ENCODE measurements at regions not wholly inside any gene's neighbourhood (a gene's known extent, or its start where the extent isn't known, plus 50 kb on each side); places are given as distances from the start of the nearest gene placed in this dataset.

DNA sequence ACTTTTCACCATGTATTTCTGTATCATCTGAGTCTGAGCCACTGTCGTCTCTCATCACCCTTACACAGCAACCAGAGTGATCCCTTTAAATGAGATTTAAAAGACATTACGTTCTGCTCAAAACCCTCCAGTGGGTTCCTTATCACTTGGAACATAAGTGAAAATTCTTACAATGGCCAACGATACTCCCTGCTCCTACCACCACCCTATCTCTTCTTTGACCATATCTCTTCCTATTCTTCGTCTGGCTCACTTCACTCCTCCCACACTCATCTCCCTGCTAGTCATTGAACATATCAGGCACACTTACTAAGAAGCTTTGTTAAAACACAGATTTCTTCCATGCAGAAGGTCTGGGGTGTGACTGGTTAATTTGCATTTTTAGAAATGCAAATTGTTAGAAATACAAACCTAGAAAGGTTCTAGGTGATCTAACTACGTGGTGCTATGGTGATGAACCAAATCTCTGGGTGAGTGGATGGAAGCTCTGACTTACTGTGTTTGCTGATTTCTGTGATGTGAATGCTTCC lies 166.6 kb upstream of the CD180 start:
- H3K27ac Mint-ChIP-seq: no peak overlapping the region
- H3K9me3 ChIP-seq (ENCODE audit: low read depth): no peaks in the 10 kb centered on the region
- no peak overlapping the region for H3K27ac ChIP-seq
- H3K4me3 ChIP-seq: no peak overlapping the region
- TF ChIP-seq CTCF (IDR thresholded peaks at IDR 0.05) (no peak), EZH2 (IDR thresholded peaks at IDR 0.05) (no peak), EZH2phosphoT487 (IDR thresholded peaks at IDR 0.05) (no peak)
- H3K36me3 ChIP-seq: no peaks in the 10 kb centered on the region
- H3K4me1 ChIP-seq: no peaks in the 10 kb centered on the region
- no peak overlapping the region for H3K4me3 Mint-ChIP-seq
- no peak overlapping the region for H3K9ac ChIP-seq
- H3K79me2 ChIP-seq (ENCODE audit: low read depth): no peaks in the 10 kb centered on the region
- H3K9me3 Mint-ChIP-seq: no peaks in the 10 kb centered on the region
- no peaks in the 10 kb centered on the region for H4K20me1 ChIP-seq (ENCODE audit: low read depth)
- no peak for DNase-seq (ENCODE audit: low spot score)
- H3K27me3 ChIP-seq: no peaks in the 10 kb centered on the region
- H3F3A ChIP-seq (ENCODE audit: low read depth): no peaks in the 10 kb centered on the region
- no peak overlapping the region for H3K4me2 ChIP-seq
- no peak overlapping the region for H2AFZ ChIP-seq (replicated peaks)
- no peaks in the 10 kb centered on the region for H3K27me3 Mint-ChIP-seq (ENCODE audit: insufficient read depth, low read depth)
- no peaks in the 10 kb centered on the region for H3K36me3 Mint-ChIP-seq
- peaks cover 6% of the 10 kb centered on the region for H3K4me1 Mint-ChIP-seq

- Histone ChIP-seq H4K20me1 (ENCODE audit: low read depth) (no peaks in the 10 kb centered on the region), H2AFZ (replicated peaks) (no peak overlapping the region), H3K4me1 (no peaks in the 10 kb centered on the region), H3K27me3 (no peaks in the 10 kb centered on the region), H3K27ac (no peak overlapping the region), H3K4me3 (no peak overlapping the region), H3K79me2 (ENCODE audit: low read depth) (no peaks in the 10 kb centered on the region), H3K36me3 (no peaks in the 10 kb centered on the region), H3K4me2 (no peak overlapping the region), H3K9me3 (ENCODE audit: low read depth) (no peaks in the 10 kb centered on the region), H3F3A (ENCODE audit: low read depth) (no peaks in the 10 kb centered on the region), H3K9ac (no peak overlapping the region)
- H3K4me3 Mint-ChIP-seq: no peak overlapping the region
- TF ChIP-seq CTCF (IDR thresholded peaks at IDR 0.05) (no peak), EZH2phosphoT487 (IDR thresholded peaks at IDR 0.05) (no peak), EZH2 (IDR thresholded peaks at IDR 0.05) (no peak)
- no peak overlapping the region for H3K27ac Mint-ChIP-seq
- H3K27me3 Mint-ChIP-seq (ENCODE audit: insufficient read depth, low read depth): no peaks in the 10 kb centered on the region
- peaks cover 2% of the 10 kb centered on the region for H3K9me3 Mint-ChIP-seq
- peaks cover 9% of the 10 kb centered on the region for H3K4me1 Mint-ChIP-seq
- no peak for DNase-seq (ENCODE audit: low spot score)
- H3K36me3 Mint-ChIP-seq: no peaks in the 10 kb centered on the region
Measured at GRCh38 chr5:67361932-67362729, 165.5 kb upstream of the CD180 start.

GRCh38 chr5:67360047-67360446 lies 163.4 kb upstream of the CD180 start:
- H3K4me3 Mint-ChIP-seq: no peak overlapping the region
- H3K9me3 Mint-ChIP-seq: peaks cover 2% of the 10 kb centered on the region
- Histone ChIP-seq H3K4me1 (no peaks in the 10 kb centered on the region), H3K27me3 (no peaks in the 10 kb centered on the region), H3K9me3 (ENCODE audit: low read depth) (no peaks in the 10 kb centered on the region), H3K36me3 (no peaks in the 10 kb centered on the region), H3F3A (ENCODE audit: low read depth) (no peaks in the 10 kb centered on the region), H3K9ac (no peak overlapping the region), H3K27ac (no peak overlapping the region), H4K20me1 (ENCODE audit: low read depth) (no peaks in the 10 kb centered on the region), H3K79me2 (ENCODE audit: low read depth) (no peaks in the 10 kb centered on the region), H2AFZ (replicated peaks) (no peak overlapping the region), H3K4me2 (no peak overlapping the region), H3K4me3 (no peak overlapping the region)
- TF ChIP-seq EZH2 (IDR thresholded peaks at IDR 0.05) (no peak), EZH2phosphoT487 (IDR thresholded peaks at IDR 0.05) (no peak), CTCF (IDR thresholded peaks at IDR 0.05) (no peak)
- H3K4me1 Mint-ChIP-seq: peaks cover 23% of the 10 kb centered on the region
- H3K27ac Mint-ChIP-seq: no peak overlapping the region
- no peaks in the 10 kb centered on the region for H3K36me3 Mint-ChIP-seq
- peaks cover 2% of the 10 kb centered on the region for H3K27me3 Mint-ChIP-seq (ENCODE audit: insufficient read depth, low read depth)
- DNase-seq (ENCODE audit: low spot score): no peak

Data from neural progenitor cell (in vitro differentiated cells).